HCT116 (cell line): ENCODE measurements at regions not wholly inside any gene's neighbourhood (a gene's known extent, or its start where the extent isn't known, plus 50 kb on each side); places are given as distances from the start of the nearest gene placed in this dataset.

ENCODE experiments used
- ATAC-seq: fragments of 200-7000 bp; cut with Tn5 transposase; 2 replicates; pipeline ENCODE4 v1.9.1; 2020; ENCODE audit warnings: mild to moderate bottlenecking, moderate library complexity
- BruUV-seq: library from RNA; stranded (reverse); fragments of 400-500 nt; replicated peaks from 2 replicates; lab custom pipeline; 2021; lab: Mats Ljungman, UMichigan
- CTCF ChIA-PET: fragments of 300-600 bp; sonication (Branson Sonifier 250); formaldehyde crosslinking; loops from one replicate; lab custom pipeline; 2021; ENCODE audit warnings: antibody characterized with exemption; lab: Charles Lee
- POLR2A ChIA-PET: fragments of 300-600, 350-600 bp; sonication (Branson Sonifier 250); formaldehyde crosslinking; loops from one replicate; lab custom pipeline; 2021; ENCODE audit warnings: antibody characterized with exemption; lab: Charles Lee
- RAD21 ChIA-PET, 2 experiments: fragments of 300-600 bp; sonication (Branson Sonifier 250); formaldehyde crosslinking; loops; one replicate each; lab custom pipeline; 2023; ENCODE audit warnings: low total read pairs in 2 of 2; ENCODE audit not compliant: uncharacterized antibody in 2 of 2, unreplicated experiment in 2 of 2, low non-redundant PET in 1 of 2; lab: Charles Lee
- DNase-seq: peaks from one replicate; pipeline ENCODE4 v3.0.0-alpha.2; 2010; ENCODE audit warnings: low read depth, low spot score
- H2AFZ ChIP-seq: fragments of 200-600 bp; shearing (Covaris generic), sonication (generic); 2 replicates; pipeline ENCODE4 v1.6.1; 2017; ENCODE audit warnings: low read depth, mixed run types, mixed read lengths, antibody characterized with exemption, low read length; ENCODE audit not compliant: poor library complexity, severe bottlenecking
- H3K27ac ChIP-seq: 2 replicates; pipeline ENCODE4 v1.5.1; 2012; ENCODE audit warnings: low read depth, low read length
- H3K27me3 ChIP-seq: fragments of 200-600 bp; sonication (generic); 2 replicates; pipeline ENCODE4 v1.6.1; 2016; ENCODE audit warnings: mixed run types, low read length, mixed read lengths; ENCODE audit not compliant: insufficient read depth
- H3K36me3 ChIP-seq, 2 experiments: fragments of 200-500 bp in 1 of 2; fragments of 200-600 bp in 1 of 2; sonication (Bioruptor generic) in 1 of 2; sonication (generic) in 1 of 2; 2 replicates each; pipeline versions ENCODE4 v1.5.1 to v1.6.1; 2014 to 2016; ENCODE audit warnings: low read length in 2 of 2, inconsistent platforms in 1 of 2, mixed read lengths in 1 of 2, mixed run types in 1 of 2; ENCODE audit not compliant: insufficient read depth in 2 of 2, control insufficient read depth in 1 of 2
- H3K4me1 ChIP-seq, 2 experiments: fragments of 200-600 bp in 1 of 2; sonication (generic) in 1 of 2; 2 replicates each; pipeline versions ENCODE4 v1.5.1 to v1.6.1; 2012 to 2017; ENCODE audit warnings: low read length in 2 of 2, inconsistent platforms in 1 of 2, mild to moderate bottlenecking in 1 of 2, mixed read lengths in 1 of 2, mixed run types in 1 of 2, moderate library complexity in 1 of 2; ENCODE audit not compliant: insufficient read depth in 2 of 2, control insufficient read depth in 1 of 2
- H3K4me2 ChIP-seq: fragments of 200-600 bp; sonication (generic); 2 replicates; pipeline ENCODE4 v1.6.1; 2017; ENCODE audit warnings: mixed run types, low read length, mixed read lengths
- H3K4me3 ChIP-seq, 2 experiments: fragments of 200-600 bp in 1 of 2; sonication (generic) in 1 of 2; replicated peaks in 1 of 2; 2 replicates each; pipeline ENCODE4 v1.5.1; 2011 to 2016; ENCODE audit warnings: low read length in 2 of 2, control low read depth in 1 of 2, low read depth in 1 of 2, mild to moderate bottlenecking in 1 of 2, mixed read lengths in 1 of 2, mixed run types in 1 of 2
- H3K79me2 ChIP-seq: fragments of 200-600 bp; sonication (generic); 2 replicates; pipeline ENCODE4 v1.6.1; 2017; ENCODE audit warnings: mild to moderate bottlenecking, mixed run types, low read length, moderate library complexity, mixed read lengths; ENCODE audit not compliant: insufficient read depth
- H3K9ac ChIP-seq: fragments of 200-600 bp; sonication (generic); 2 replicates; pipeline ENCODE4 v1.6.1; 2016; ENCODE audit warnings: low read length, mixed read lengths
- H3K9me2 ChIP-seq: fragments of 200-600 bp; sonication (generic), shearing (Covaris generic); 2 replicates; pipeline ENCODE4 v1.6.1; 2017; ENCODE audit warnings: mixed run types, mild to moderate bottlenecking, moderate library complexity; ENCODE audit not compliant: insufficient read depth
- H3K9me3 ChIP-seq, 2 experiments: fragments of 200-500 bp in 1 of 2; fragments of 200-600 bp in 1 of 2; sonication (Bioruptor generic) in 1 of 2; sonication (generic) in 1 of 2; 2 replicates each; pipeline ENCODE4 v1.6.1; 2014 to 2017; ENCODE audit warnings: low read length in 2 of 2, mixed read lengths in 2 of 2, inconsistent platforms in 1 of 2, low read depth in 1 of 2, mild to moderate bottlenecking in 1 of 2, mixed run types in 1 of 2, moderate library complexity in 1 of 2; ENCODE audit not compliant: control insufficient read depth in 1 of 2, insufficient read depth in 1 of 2
- H4K20me1 ChIP-seq: fragments of 200-600 bp; sonication (generic), shearing (Covaris generic); 2 replicates; pipeline ENCODE4 v1.6.1; 2017; ENCODE audit warnings: mixed run types, mild to moderate bottlenecking, moderate library complexity; ENCODE audit not compliant: insufficient read depth
- CBX3 ChIP-seq: IDR thresholded peaks from 2 replicates; pipeline ENCODE4 v1.6.1; 2012; ENCODE audit warnings: low read depth
- EZH2 ChIP-seq: fragments of 200-600 bp; sonication (generic); IDR thresholded peaks from 2 replicates; pipeline ENCODE4 v1.6.1; 2017; ENCODE audit warnings: antibody characterized with exemption, mixed run types
- EZH2phosphoT487 ChIP-seq: fragments of 200-600 bp; IDR thresholded peaks from 2 replicates; pipeline ENCODE4 v1.6.1; 2018; ENCODE audit warnings: antibody characterized with exemption, borderline replicate concordance
- JUND ChIP-seq: IDR thresholded peaks from 2 replicates; pipeline ENCODE4 v1.6.1; 2012
- SP1 ChIP-seq: IDR thresholded peaks from 2 replicates; pipeline ENCODE4 v1.6.1; 2012; ENCODE audit warnings: low read depth
- SRF ChIP-seq: IDR thresholded peaks from 2 replicates; pipeline ENCODE4 v1.6.1; 2012; ENCODE audit warnings: low read depth
- YY1 ChIP-seq: IDR thresholded peaks from 2 replicates; pipeline ENCODE4 v1.6.1; 2011; ENCODE audit warnings: low read length, low read depth, moderate library complexity, mild to moderate bottlenecking; ENCODE audit not compliant: insufficient replicate concordance; ENCODE audit errors: extremely low read depth
- ZFX ChIP-seq: fragments of 450-650 bp; IDR thresholded peaks from 2 replicates; pipeline ENCODE4 v1.6.1; 2017
- intact Hi-C: fragments of 100-400 bp; cut with micrococcal nuclease; formaldehyde crosslinking; loops from 2 replicates; pipeline ENCODE4 v1.10.0; 2022
- TF ChIP-seq, protein P1 (sequence below), 3 experiments: fragments of 200-600 bp in 1 of 3; sonication (generic) in 1 of 3; IDR thresholded peaks in 2 of 3; conservative IDR thresholded peaks in 1 of 3; 2 replicates each; pipeline ENCODE4 v1.5.1; 2012 to 2017; ENCODE audit warnings: low read depth in 2 of 3, low read length in 2 of 3, antibody characterized with exemption in 1 of 3, borderline replicate concordance in 1 of 3, control low read depth in 1 of 3, mild to moderate bottlenecking in 1 of 3, mixed read lengths in 1 of 3, mixed run types in 1 of 3, moderate library complexity in 1 of 3; ENCODE audit not compliant: insufficient read depth in 1 of 3

DNA sequence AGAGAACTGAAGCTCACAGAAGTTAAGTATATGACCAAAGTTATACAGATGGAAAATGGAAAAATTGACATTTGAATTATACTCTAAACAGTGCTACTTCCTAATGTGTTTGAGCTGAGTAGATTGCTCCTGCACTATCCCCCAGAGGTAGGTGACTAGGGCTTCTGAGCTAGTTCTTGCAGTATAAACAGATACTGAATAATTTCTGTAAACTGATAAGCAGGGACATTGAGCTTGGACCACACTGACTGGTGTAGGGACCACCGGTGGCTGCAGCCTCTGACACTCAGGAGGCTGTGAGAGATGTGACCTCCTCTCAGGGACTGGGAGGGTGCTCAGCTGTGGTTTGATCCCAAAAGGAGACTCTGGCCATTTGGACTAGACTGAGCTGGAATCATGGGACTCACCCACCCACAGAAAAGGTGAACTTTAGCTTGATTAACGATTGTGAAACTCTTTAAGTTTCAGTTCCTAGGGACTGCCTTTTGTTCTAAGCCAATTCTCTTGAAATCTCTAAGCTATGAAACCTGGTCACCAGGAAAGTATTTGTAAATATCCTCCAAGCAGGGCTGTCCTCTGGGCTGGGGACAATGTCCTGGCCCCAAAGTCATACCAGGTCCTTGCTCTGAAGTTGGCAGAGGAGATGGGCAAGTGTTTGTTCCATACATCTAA, 291.5 kb downstream of the SEC61B start:
- ChIA-PET RAD21 (no interaction called here), CTCF (no interaction called here), POLR2A (no interaction called here)
- no peaks in the 10 kb centered on the region for H3K9me3 ChIP-seq
- no peak overlapping the region for H3K4me2 ChIP-seq
- H3K27me3 ChIP-seq = no peaks in the 10 kb centered on the region
- ATAC-seq (no peak), DNase-seq (no peak)
- intact Hi-C loops = no loop called here
- TF ChIP-seq SRF (no peak), ZFX (no peak), SP1 (no peak), EZH2 (no peak), JUND (no peak), YY1 (no peak), CBX3 (no peak), EZH2phosphoT487 (no peak)
- TF ChIP-seq, protein P1, sequence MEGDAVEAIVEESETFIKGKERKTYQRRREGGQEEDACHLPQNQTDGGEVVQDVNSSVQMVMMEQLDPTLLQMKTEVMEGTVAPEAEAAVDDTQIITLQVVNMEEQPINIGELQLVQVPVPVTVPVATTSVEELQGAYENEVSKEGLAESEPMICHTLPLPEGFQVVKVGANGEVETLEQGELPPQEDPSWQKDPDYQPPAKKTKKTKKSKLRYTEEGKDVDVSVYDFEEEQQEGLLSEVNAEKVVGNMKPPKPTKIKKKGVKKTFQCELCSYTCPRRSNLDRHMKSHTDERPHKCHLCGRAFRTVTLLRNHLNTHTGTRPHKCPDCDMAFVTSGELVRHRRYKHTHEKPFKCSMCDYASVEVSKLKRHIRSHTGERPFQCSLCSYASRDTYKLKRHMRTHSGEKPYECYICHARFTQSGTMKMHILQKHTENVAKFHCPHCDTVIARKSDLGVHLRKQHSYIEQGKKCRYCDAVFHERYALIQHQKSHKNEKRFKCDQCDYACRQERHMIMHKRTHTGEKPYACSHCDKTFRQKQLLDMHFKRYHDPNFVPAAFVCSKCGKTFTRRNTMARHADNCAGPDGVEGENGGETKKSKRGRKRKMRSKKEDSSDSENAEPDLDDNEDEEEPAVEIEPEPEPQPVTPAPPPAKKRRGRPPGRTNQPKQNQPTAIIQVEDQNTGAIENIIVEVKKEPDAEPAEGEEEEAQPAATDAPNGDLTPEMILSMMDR (IDR thresholded peaks at IDR 0.05 in 2 of 3, conservative IDR thresholded peaks at IDR 0.05 in 1 of 3; ENCODE audit: borderline replicate concordance in 1 of 3, insufficient read depth in 1 of 3, low read depth in 2 of 3, low read length in 2 of 3) = no peak
- no TSS peak for BruUV-seq
- H3K27ac ChIP-seq = no peak overlapping the region
- H4K20me1 ChIP-seq = no peaks in the 10 kb centered on the region
- H2AFZ ChIP-seq = no peak overlapping the region
- H3K4me1 ChIP-seq = 0 out of 4 replicates have a peak, but pooled peaks cover 0 to 3% of the 10 kb centered on the region in 2 experiments
- H3K36me3 ChIP-seq = no peaks in the 10 kb centered on the region
- no peaks in the 10 kb centered on the region for H3K9me2 ChIP-seq
- no peak overlapping the region for H3K9ac ChIP-seq
- no peak overlapping the region for H3K4me3 ChIP-seq
- no peaks in the 10 kb centered on the region for H3K79me2 ChIP-seq
